SH-SY5Y (cell line): ENCODE measurements at regions not wholly inside any gene's neighbourhood (a gene's known extent, or its start where the extent isn't known, plus 50 kb on each side); places are given as distances from the start of the nearest gene placed in this dataset.

Experiments
- GATA2 ChIP-seq: IDR thresholded peaks from 2 replicates; pipeline ENCODE4 v1.6.1; 2011; ENCODE audit warnings: mild to moderate bottlenecking, low read depth, low read length
- GATA3 ChIP-seq: IDR thresholded peaks from 2 replicates; pipeline ENCODE4 v1.6.1; 2011; ENCODE audit warnings: low read depth, mild to moderate bottlenecking, low read length, moderate library complexity

DNA sequence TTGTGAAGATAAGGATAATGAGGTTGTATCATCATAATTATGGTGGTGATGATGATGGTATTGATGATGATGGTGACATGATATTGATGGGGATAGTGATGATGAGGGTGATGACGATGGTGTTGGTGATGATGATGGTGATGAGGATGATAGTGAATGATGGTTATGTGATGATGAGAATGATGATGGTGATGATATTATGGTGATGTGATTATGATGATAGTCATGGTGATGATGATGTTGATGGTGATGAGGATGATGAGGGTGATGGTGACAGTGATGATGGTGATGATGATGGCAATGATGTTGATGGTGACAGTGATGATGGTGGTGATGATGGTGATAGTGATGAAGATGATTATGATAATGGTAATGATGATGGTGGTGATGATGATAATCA lies 299.9 kb upstream of the ADARB2 start:
- TF ChIP-seq GATA3 (no peak), GATA2 (no peak)

DNA sequence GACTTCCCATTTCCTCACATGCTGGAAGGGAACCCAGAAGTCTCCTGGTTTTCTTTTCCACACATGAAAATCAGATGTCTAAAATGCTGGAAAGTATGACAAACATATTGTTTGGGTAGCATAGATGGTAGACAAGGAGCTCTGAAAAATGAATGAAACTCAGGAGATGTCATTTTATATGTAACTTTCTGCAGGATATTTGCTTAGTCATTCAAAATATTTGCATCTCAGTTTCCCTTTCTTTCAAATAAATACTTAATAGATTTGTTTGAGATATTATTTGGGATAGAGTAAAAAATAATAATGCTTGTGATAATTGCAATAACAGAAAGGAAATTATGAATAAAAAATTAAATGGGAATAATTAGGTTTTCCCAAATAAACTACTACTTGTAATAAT lies 298.9 kb upstream of the ADARB2 start:
- TF ChIP-seq GATA2 (no peak), GATA3 (no peak)

- TF ChIP-seq GATA3 (no peak), GATA2 (no peak)
Observed at GRCh38 chr10:2030046-2030445, 292.7 kb upstream of the ADARB2 start.

DNA sequence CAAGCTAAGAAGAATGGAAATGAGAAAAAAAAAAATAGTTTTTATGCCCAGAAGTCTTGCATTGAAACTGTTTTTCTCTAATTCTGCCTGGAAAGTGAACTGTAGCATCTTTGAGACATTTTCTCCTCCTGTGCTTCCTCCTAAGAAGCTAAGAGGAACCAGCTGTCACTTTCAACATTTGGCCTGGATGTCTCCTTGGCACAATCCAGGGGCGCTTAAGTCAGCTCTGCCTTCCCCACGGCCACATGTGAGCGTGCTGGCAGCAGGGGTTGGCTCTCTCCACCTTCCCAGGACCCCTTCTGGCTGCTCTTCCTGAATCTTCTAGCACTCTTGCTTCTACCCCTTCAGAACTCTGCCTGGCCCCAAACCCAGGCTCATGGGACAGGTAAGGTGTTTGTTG lies 289.6 kb upstream of the ADARB2 start:
- no peak for TF ChIP-seq GATA2
- TF ChIP-seq GATA3, result no peak

DNA sequence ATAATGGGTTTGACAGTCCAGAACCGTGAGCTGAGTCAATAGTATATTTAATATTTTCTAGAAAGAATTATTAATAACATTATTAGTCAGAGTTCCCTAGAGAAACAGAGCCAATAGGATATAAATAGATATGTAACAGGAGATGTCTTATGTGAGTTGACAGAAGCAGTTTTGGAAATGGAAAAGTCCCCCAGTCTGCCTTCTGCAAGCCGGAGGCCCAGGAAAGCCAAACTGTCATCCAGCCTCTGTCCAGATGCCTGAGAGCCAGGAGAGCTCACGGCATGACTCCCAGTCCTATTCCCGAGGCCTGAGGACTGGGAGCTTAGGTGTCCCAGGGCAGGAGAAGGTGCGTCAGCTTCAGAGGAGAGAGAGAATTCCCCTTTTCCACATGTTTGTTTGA lies 286.4 kb upstream of the ADARB2 start:
- no peak for TF ChIP-seq GATA3
- no peak for TF ChIP-seq GATA2

GRCh38 chr10:2022401-2022800 lies 285.1 kb upstream of the ADARB2 start:
- TF ChIP-seq GATA2 (no peak), GATA3 (no peak)

- no peak for TF ChIP-seq GATA2
Observed at GRCh38 chr10:2020836-2021235, 283.5 kb upstream of the ADARB2 start.

- TF ChIP-seq GATA3 (no peak), GATA2 (no peak)
Observed at GRCh38 chr10:2019803-2020202, 282.5 kb upstream of the ADARB2 start.

- no peak for TF ChIP-seq GATA3
- TF ChIP-seq GATA2, result no peak
Observed at GRCh38 chr10:2019281-2019680, 282.0 kb upstream of the ADARB2 start.

DNA sequence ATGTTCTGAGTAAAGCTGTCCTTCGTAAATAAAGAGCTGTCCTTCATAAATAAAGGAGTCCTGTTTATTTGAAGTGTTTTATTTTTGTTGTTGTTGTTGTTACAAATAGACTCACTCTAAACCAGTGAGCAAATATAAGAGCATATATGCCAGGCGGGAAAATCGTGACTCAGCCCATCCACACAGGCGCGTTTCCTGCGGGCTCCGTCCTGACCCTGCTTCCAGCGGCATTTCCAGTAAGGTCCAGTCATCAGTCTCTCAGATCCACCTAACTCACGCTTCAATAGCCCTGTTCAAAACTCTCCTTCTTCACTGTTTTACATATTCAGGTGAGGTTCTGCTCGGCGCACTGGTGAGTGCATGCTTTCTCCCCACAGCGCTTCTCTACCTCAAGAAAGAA lies 277.2 kb upstream of the ADARB2 start:
- TF ChIP-seq GATA3, result no peak
- TF ChIP-seq GATA2, result no peak

DNA sequence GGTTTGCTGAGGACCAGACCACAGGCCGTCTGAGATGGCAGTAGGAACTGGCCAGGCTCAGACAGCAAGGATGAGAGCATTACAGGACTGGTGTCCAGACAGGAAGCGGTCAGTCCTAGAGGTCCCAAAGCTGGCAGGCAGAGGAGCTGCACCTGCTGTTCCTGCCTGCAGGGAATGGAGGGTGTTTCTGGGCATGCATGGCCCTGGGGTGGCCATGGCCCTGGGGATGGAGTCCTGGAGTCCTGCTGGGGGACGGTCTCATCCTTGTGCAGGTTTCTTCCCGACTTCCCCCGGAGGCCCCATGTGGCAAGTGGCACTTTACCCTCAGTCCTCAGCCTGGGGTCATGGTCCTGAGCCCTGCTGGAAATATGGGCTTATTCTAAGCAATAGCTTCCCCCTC lies 274.9 kb upstream of the ADARB2 start:
- TF ChIP-seq GATA2 (no peak), GATA3 (no peak)

- no peak for TF ChIP-seq GATA2
- no peak for TF ChIP-seq GATA3
Observed at GRCh38 chr10:2011106-2011716, 273.9 kb upstream of the ADARB2 start.

GRCh38 chr10:2005546-2005945 lies 268.2 kb upstream of the ADARB2 start:
- TF ChIP-seq GATA2, result no peak
- TF ChIP-seq GATA3, result no peak

DNA sequence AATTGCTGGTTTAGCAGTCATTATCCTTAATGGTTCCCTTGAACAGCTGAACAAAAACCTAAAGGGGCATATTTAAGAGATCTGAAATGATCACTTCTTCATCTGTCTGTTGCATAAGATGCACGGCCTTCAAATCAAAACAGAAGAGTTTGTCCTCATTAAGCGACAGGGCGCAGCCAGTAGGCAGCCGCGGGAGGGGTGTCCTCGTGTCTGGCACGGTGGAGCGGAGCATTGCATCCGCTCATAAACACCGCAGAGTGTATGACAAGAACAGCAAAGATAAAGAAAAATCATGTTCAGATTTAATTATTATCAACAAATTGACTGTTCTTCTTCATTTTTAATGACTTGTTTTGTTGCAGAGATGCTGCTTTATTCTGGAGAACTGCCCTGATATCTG lies 255.6 kb upstream of the ADARB2 start:
- TF ChIP-seq GATA2 (no peak), GATA3 (no peak)

- no peak for TF ChIP-seq GATA2
- no peak for TF ChIP-seq GATA3
Observed at GRCh38 chr10:1989090-1989489, 251.8 kb upstream of the ADARB2 start.

GRCh38 chr10:1981976-1982375 lies 244.7 kb upstream of the ADARB2 start:
- TF ChIP-seq GATA3 (no peak), GATA2 (no peak)

GRCh38 chr10:1980459-1980858 lies 243.1 kb upstream of the ADARB2 start:
- TF ChIP-seq GATA2 (no peak), GATA3 (no peak)
